Nephron progenitor cell (in vitro differentiated cells): ENCODE measurements at regions not wholly inside any gene's neighbourhood (a gene's known extent, or its start where the extent isn't known, plus 50 kb on each side); places are given as distances from the start of the nearest gene placed in this dataset.

ENCODE experiments used
- DNase-seq: peaks from one replicate; pipeline ENCODE4 v3.0.0; 2021
- H3K27ac Mint-ChIP-seq: 2 replicates; pipeline ENCODE4 v1.8.0; 2021; ENCODE audit warnings: mild to moderate bottlenecking, moderate library complexity, mixed read lengths
- H3K27me3 Mint-ChIP-seq: 2 replicates; pipeline ENCODE4 v1.8.0; 2021; ENCODE audit warnings: mild to moderate bottlenecking, low read depth, mixed read lengths; ENCODE audit not compliant: poor library complexity
- H3K36me3 Mint-ChIP-seq: 2 replicates; pipeline ENCODE4 v1.8.0; 2021; ENCODE audit warnings: low read depth, mixed read lengths
- H3K4me1 Mint-ChIP-seq: 2 replicates; pipeline ENCODE4 v1.8.0; 2021; ENCODE audit warnings: mixed read lengths
- H3K4me3 Mint-ChIP-seq: 2 replicates; pipeline ENCODE4 v1.8.0; 2021; ENCODE audit warnings: mild to moderate bottlenecking, moderate library complexity, mixed read lengths
- H3K9me3 Mint-ChIP-seq: 2 replicates; pipeline ENCODE4 v1.8.0; 2021; ENCODE audit warnings: mild to moderate bottlenecking, moderate library complexity, mixed read lengths
- TF ChIP-seq, protein P1 (sequence below): fragments of 200-600 bp; sonication (generic); IDR thresholded peaks from 2 replicates; pipeline ENCODE4 v1.5.0; 2021; ENCODE audit warnings: antibody characterized with exemption

DNA sequence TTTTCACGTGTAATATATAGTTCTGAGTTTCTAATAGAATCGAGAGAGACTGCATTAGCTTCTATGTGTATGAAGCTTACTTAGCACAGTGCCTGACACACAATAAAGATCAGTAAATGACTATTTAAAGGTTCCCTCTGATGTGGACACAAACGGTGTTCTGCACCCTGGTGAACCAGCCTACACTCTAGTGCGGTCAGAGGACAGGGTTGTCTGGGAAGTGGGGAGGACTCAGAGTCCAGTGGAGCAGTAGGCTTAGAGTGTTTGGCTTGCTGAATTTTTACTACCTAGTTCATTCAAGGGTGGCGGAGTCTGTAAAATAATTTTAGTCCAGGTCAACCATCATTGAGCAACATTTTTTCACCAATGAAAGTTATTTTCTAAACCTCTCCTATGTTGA, 77.8 kb downstream of the DIPK2A start:
- Mint-ChIP-seq H3K27me3 (no peaks in the 10 kb centered on the region), H3K4me1 (no peaks in the 10 kb centered on the region), H3K36me3 (no peaks in the 10 kb centered on the region), H3K9me3 (no peaks in the 10 kb centered on the region), H3K4me3 (no peak overlapping the region), H3K27ac (no peak overlapping the region)
- TF ChIP-seq, protein P1, sequence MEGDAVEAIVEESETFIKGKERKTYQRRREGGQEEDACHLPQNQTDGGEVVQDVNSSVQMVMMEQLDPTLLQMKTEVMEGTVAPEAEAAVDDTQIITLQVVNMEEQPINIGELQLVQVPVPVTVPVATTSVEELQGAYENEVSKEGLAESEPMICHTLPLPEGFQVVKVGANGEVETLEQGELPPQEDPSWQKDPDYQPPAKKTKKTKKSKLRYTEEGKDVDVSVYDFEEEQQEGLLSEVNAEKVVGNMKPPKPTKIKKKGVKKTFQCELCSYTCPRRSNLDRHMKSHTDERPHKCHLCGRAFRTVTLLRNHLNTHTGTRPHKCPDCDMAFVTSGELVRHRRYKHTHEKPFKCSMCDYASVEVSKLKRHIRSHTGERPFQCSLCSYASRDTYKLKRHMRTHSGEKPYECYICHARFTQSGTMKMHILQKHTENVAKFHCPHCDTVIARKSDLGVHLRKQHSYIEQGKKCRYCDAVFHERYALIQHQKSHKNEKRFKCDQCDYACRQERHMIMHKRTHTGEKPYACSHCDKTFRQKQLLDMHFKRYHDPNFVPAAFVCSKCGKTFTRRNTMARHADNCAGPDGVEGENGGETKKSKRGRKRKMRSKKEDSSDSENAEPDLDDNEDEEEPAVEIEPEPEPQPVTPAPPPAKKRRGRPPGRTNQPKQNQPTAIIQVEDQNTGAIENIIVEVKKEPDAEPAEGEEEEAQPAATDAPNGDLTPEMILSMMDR: no peak
- no peak for DNase-seq

DNA sequence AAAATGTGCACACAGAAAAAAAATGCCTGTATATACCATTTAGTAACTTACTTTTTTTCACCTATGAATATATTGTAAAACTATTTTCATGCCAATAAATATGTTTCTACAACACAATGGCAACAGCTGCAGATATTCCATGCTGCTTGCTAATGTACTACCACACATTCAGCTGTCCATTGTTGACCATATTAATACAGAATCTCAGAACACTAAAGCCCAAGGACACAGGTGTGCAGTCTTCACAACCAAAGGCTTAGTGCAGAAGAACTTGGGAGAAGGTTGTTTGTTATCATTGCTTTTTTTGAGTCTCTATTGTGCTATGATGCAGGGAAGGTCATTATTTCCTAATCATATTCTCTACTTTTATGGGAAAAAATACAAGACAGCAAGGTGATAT, 79.6 kb downstream of the DIPK2A start:
- TF ChIP-seq, protein P1: no peak
- Mint-ChIP-seq H3K27ac (no peak overlapping the region), H3K4me3 (no peak overlapping the region), H3K27me3 (no peaks in the 10 kb centered on the region), H3K36me3 (no peaks in the 10 kb centered on the region), H3K4me1 (no peaks in the 10 kb centered on the region), H3K9me3 (no peaks in the 10 kb centered on the region)
- DNase-seq: no peak

DNA sequence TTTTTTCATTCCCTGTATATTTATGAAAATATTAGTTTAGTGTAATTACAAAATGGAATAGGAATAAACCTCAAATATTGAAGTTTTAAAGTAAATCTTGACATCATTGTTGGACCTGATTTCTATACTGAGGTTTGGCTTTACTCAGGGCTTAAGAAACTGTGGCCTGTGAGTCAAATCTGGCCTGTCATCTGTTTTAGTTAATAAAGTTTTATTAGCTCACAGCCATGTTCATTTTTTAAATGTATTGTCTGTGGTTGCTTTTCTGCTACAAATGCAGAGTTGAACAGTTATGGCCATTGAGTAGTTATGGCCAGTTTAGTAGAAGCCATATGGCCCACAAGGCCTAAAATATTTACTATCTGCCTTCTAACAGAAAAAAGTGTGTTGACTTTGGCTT, 80.7 kb downstream of the DIPK2A start:
- Mint-ChIP-seq H3K27ac (no peak overlapping the region), H3K9me3 (no peaks in the 10 kb centered on the region), H3K4me1 (no peaks in the 10 kb centered on the region), H3K27me3 (no peaks in the 10 kb centered on the region), H3K4me3 (no peak overlapping the region), H3K36me3 (no peaks in the 10 kb centered on the region)
- TF ChIP-seq, protein P1: no peak
- DNase-seq: no peak

DNA sequence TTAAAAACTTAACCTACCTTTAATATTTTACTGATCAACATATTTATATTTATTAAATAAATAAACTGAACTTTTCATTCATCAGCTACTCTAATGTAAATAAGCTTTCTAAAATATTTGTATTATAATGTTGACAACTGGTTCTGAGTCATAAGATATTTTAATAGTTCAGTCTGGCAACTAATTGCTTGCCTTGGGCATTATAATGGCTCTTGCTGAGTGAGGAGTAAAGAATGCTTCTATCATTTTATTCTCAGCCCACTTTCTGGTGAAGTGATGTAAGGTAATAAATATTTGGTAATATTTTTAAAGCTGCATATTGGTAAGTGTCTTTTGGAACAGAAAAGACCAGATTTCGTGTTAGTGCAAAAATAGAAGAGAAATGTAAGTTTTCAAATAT, 81.5 kb downstream of the DIPK2A start:
- TF ChIP-seq, protein P1: no peak
- no peak overlapping the region for H3K27ac Mint-ChIP-seq
- no peaks in the 10 kb centered on the region for H3K9me3 Mint-ChIP-seq
- no peaks in the 10 kb centered on the region for H3K36me3 Mint-ChIP-seq
- H3K27me3 Mint-ChIP-seq: no peaks in the 10 kb centered on the region
- H3K4me3 Mint-ChIP-seq: no peak overlapping the region
- no peaks in the 10 kb centered on the region for H3K4me1 Mint-ChIP-seq
- no peak for DNase-seq

DNA sequence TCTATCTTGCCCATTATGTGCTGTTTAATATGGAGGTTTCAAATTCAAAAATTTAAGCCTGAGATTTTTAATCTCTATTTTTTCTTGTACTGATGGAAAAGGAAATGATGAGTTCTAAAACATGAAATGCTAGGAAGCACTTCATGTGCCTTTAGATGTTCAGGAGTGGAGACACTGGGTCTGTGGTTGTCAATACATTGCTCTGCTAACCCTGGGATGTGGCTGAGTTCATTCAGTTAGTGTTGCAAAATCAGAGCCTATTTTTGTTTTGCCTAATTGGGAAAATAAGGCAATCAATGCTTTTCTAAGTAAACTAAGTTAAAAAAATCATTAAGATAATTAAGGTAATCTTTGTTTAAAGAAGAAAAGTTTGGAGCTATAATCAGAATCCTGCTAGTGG, 83.1 kb downstream of the DIPK2A start:
- Mint-ChIP-seq H3K4me1 (peaks cover 2% of the 10 kb centered on the region), H3K36me3 (no peaks in the 10 kb centered on the region), H3K9me3 (no peaks in the 10 kb centered on the region), H3K27ac (no peak overlapping the region), H3K27me3 (no peaks in the 10 kb centered on the region), H3K4me3 (no peak overlapping the region)
- no peak for DNase-seq
- TF ChIP-seq, protein P1: no peak

DNA sequence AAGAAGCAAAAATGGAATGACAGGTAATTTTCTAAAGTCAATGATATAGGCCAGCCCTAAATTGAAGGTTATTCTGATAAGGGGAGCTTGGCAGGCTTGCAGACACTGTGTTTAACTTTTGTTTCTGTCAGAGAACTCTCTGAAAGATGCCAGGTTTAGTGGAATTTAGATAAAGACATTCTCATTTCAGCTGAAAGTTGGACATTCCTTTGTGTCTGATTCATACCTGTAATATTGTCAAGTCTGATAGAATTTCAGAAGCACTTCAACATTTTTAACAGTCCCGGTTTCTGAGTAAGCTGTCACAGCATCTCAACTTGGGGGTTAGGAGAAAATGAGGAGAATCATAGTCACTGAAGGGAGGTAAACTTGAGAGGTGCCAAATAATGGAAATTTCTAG, 84.0 kb downstream of the DIPK2A start:
- Mint-ChIP-seq H3K36me3 (no peaks in the 10 kb centered on the region), H3K27me3 (no peaks in the 10 kb centered on the region), H3K4me3 (no peak overlapping the region), H3K27ac (no peak overlapping the region), H3K4me1 (peaks cover 8% of the 10 kb centered on the region), H3K9me3 (no peaks in the 10 kb centered on the region)
- DNase-seq: no peak
- TF ChIP-seq, protein P1: no peak
